ENCODE measurements at regions not wholly inside any gene's neighbourhood (a gene's known extent, or its start where the extent isn't known, plus 50 kb on each side); places are given as distances from the start of the nearest gene placed in this dataset.

DNA sequence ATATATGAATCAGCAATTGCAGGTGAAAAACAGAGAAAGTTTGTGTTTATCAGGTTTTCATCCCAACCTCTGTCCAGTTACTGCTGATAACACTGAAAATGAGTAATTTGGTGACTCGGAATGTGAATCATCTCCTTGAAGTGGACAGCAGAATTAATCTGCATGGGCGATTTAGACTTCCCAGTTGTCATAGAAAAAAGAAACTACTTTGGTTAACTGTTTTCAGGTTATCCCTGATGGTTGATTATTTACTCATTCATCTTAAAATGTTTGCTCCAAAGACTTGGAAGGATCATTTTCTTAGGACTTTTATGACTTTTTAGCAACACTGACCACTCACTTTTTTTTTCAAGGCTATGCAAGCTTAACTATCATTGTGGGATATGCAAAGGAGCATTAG is 504.1 kb upstream of the ANKRD30A start:
- H3K27me3 ChIP-seq (ENCODE audit: control insufficient read depth in 2 of 2, insufficient read depth in 2 of 2, low read length in 2 of 2) = no peaks in the 10 kb centered on the region
- CTCF ChIA-PET = interaction anchor here (0.6 to 1.4 kb wide), 2 partner anchors 10 to 69 kb away, joined by 3 read pairs; no protein-coding TSS in a partner anchor
- H3K79me2 ChIP-seq (ENCODE audit: control insufficient read depth, insufficient read depth, low read length) = no peaks in the 10 kb centered on the region
- no peak overlapping the region for H3K9ac ChIP-seq (replicated peaks; ENCODE audit: extremely low read depth, insufficient read depth, low read length)
- H2AFZ ChIP-seq (ENCODE audit: low read depth, low read length) = no peak overlapping the region
- no peaks in the 10 kb centered on the region for H3K36me3 ChIP-seq (ENCODE audit: control insufficient read depth in 2 of 2, extremely low read depth in 1 of 2, insufficient read depth in 2 of 2, low read length in 2 of 2)
- intact Hi-C loops (cut with micrococcal nuclease) (no loop called here), dilution Hi-C loops (cut with MboI; ENCODE audit: extremely low pct_ligation_motif_present, low sequenced_read_pairs) (no loop called here)
- no peaks in the 10 kb centered on the region for H3K4me1 ChIP-seq (ENCODE audit: control insufficient read depth, extremely low read depth, insufficient read depth, low read length)
- DNase-seq (ENCODE audit: low read depth, low spot score) = no peak
- H3K4me3 ChIP-seq (replicated peaks in 1 of 3; ENCODE audit: insufficient read depth in 1 of 3, low read depth in 1 of 3, low read length in 3 of 3) = no peak overlapping the region
- no peaks in the 10 kb centered on the region for H3K9me3 ChIP-seq (replicated peaks; ENCODE audit: control insufficient read depth, insufficient read depth, low read length)
- no peak overlapping the region for H3K4me2 ChIP-seq (ENCODE audit: insufficient read depth, low read length)
- H3K9me1 ChIP-seq (replicated peaks; ENCODE audit: control insufficient read depth, extremely low read depth, insufficient read depth, low read length) = no peaks in the 10 kb centered on the region
- no peaks in the 10 kb centered on the region for H4K20me1 ChIP-seq (replicated peaks; ENCODE audit: control insufficient read depth, extremely low read depth, insufficient read depth, low read length)
- BruUV-seq (replicated peaks) = no TSS peak
- POLR2A ChIA-PET = no interaction called here
- FAIRE-seq = no peak
- TF ChIP-seq FOS (IDR thresholded peaks at IDR 0.05; ENCODE audit: borderline replicate concordance, insufficient read depth, low read length) (peak; percentile 38), POLR2A (IDR thresholded peaks at IDR 0.05; ENCODE audit: low read depth, low read length) (no peak)
- no peak overlapping the region for H3K27ac ChIP-seq (ENCODE audit: insufficient read depth, low read depth, low read length)

DNA sequence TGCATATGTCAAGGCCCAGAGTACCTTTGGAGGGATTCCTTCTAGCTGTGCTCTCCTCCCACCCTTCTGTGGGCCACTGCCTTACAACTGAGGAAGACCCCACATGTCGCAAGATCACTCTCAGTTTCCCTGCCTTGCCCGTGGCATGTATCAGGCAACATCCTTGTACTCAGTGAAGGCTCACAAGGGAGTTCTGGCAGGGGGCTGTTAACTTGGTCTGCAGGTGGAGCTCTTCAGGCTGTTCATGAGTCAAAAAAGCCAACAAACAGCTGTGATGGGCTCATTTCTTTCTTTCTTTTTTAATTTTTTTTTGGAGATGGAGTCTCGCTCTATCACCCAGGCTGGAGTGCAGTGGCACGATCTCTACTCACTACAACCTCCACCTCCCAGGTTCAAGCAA is 513.0 kb upstream of the ANKRD30A start:
- no peak for DNase-seq (ENCODE audit: low read depth, low spot score)
- dilution Hi-C loops (cut with MboI; ENCODE audit: extremely low pct_ligation_motif_present, low sequenced_read_pairs) = no loop called here

More for the DNA sequence above, 513.0 kb upstream of the ANKRD30A start:
- Histone ChIP-seq H3K4me3 (replicated peaks in 1 of 3; ENCODE audit: insufficient read depth in 1 of 3, low read depth in 1 of 3, low read length in 3 of 3) (no peak overlapping the region), H4K20me1 (replicated peaks; ENCODE audit: control insufficient read depth, extremely low read depth, insufficient read depth, low read length) (no peaks in the 10 kb centered on the region), H3K4me1 (ENCODE audit: control insufficient read depth, extremely low read depth, insufficient read depth, low read length) (peaks cover 15% of the 10 kb centered on the region), H3K4me2 (ENCODE audit: insufficient read depth, low read length) (no peak overlapping the region), H3K9ac (replicated peaks; ENCODE audit: extremely low read depth, insufficient read depth, low read length) (no peak overlapping the region), H3K79me2 (ENCODE audit: control insufficient read depth, insufficient read depth, low read length) (no peaks in the 10 kb centered on the region), H2AFZ (ENCODE audit: low read depth, low read length) (no peak overlapping the region), H3K9me1 (replicated peaks; ENCODE audit: control insufficient read depth, extremely low read depth, insufficient read depth, low read length) (no peaks in the 10 kb centered on the region), H3K27ac (ENCODE audit: insufficient read depth, low read depth, low read length) (no peak overlapping the region), H3K27me3 (ENCODE audit: control insufficient read depth in 2 of 2, insufficient read depth in 2 of 2, low read length in 2 of 2) (no peaks in the 10 kb centered on the region), H3K9me3 (replicated peaks; ENCODE audit: control insufficient read depth, insufficient read depth, low read length) (no peaks in the 10 kb centered on the region), H3K36me3 (ENCODE audit: control insufficient read depth in 2 of 2, extremely low read depth in 1 of 2, insufficient read depth in 2 of 2, low read length in 2 of 2) (no peaks in the 10 kb centered on the region)
- BruUV-seq (replicated peaks) = no TSS peak
- intact Hi-C loops (cut with micrococcal nuclease) = no loop called here
- FAIRE-seq = no peak
- TF ChIP-seq JUN (IDR thresholded peaks at IDR 0.05; ENCODE audit: borderline replicate concordance, insufficient read depth, insufficient read length, low read depth) (no peak), MYC (IDR thresholded peaks at IDR 0.05; ENCODE audit: low read depth, low read length) (no peak), FOS (IDR thresholded peaks at IDR 0.05; ENCODE audit: borderline replicate concordance, insufficient read depth, low read length) (no peak), EZH2 (IDR thresholded peaks at IDR 0.05; ENCODE audit: borderline replicate concordance, low read depth, low read length, severe bottlenecking) (no peak), POLR2AphosphoS5 (IDR thresholded peaks at IDR 0.05; ENCODE audit: insufficient read depth, low read depth, low read length) (no peak), GATA2 (IDR thresholded peaks at IDR 0.05; ENCODE audit: insufficient read depth, insufficient read length, low read depth, low read length) (no peak), POLR2A (IDR thresholded peaks at IDR 0.05; ENCODE audit: low read depth, low read length) (no peak)
- TF ChIP-seq, protein P1, sequence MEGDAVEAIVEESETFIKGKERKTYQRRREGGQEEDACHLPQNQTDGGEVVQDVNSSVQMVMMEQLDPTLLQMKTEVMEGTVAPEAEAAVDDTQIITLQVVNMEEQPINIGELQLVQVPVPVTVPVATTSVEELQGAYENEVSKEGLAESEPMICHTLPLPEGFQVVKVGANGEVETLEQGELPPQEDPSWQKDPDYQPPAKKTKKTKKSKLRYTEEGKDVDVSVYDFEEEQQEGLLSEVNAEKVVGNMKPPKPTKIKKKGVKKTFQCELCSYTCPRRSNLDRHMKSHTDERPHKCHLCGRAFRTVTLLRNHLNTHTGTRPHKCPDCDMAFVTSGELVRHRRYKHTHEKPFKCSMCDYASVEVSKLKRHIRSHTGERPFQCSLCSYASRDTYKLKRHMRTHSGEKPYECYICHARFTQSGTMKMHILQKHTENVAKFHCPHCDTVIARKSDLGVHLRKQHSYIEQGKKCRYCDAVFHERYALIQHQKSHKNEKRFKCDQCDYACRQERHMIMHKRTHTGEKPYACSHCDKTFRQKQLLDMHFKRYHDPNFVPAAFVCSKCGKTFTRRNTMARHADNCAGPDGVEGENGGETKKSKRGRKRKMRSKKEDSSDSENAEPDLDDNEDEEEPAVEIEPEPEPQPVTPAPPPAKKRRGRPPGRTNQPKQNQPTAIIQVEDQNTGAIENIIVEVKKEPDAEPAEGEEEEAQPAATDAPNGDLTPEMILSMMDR (IDR thresholded peaks at IDR 0.05; ENCODE audit: extremely low read depth in 1 of 2, insufficient read depth in 1 of 2, low read depth in 1 of 2, low read length in 2 of 2) = no peak
- TF ChIP-seq, protein P2, sequence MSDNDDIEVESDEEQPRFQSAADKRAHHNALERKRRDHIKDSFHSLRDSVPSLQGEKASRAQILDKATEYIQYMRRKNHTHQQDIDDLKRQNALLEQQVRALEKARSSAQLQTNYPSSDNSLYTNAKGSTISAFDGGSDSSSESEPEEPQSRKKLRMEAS (IDR thresholded peaks at IDR 0.05; ENCODE audit: insufficient read depth, insufficient read length) = no peak
- POLR2A ChIA-PET = no interaction called here
- CTCF ChIA-PET = interaction anchor here (1.3 to 1.4 kb wide), 3 partner anchors 10 to 167 kb away, joined by 3 to 5 read pairs (median 3); no protein-coding TSS in a partner anchor

All from endothelial cell of umbilical vein (primary cell).